Upper lobe of left lung (tissue), 6 donors: ENCODE measurements at regions not wholly inside any gene's neighbourhood (a gene's known extent, or its start where the extent isn't known, plus 50 kb on each side); places are given as distances from the start of the nearest gene placed in this dataset.

ENCODE experiments used
- ATAC-seq, 2 donors: fragments of 200-7000 bp; cut with Tn5 transposase; one replicate each; pipeline ENCODE4 v1.9.1; 2022; ENCODE audit warnings: mild to moderate bottlenecking in 2 of 2, moderate library complexity in 2 of 2; ENCODE audit not compliant: low FRiP score in 2 of 2
- DNase-seq, 2 donors: peaks; one replicate each; pipeline ENCODE4 v3.0.0-alpha.2; 2019 to 2020
- H3K27ac ChIP-seq, 4 donors: fragments of 200-600 bp; sonication (generic); one replicate each; pipeline ENCODE4 v1.5.1; 2016 to 2019
- H3K27me3 ChIP-seq, 4 donors: fragments of 200-600 bp; sonication (generic); one replicate each; pipeline ENCODE4 v1.5.1; 2017 to 2019
- H3K36me3 ChIP-seq, 4 donors: fragments of 200-600 bp; sonication (generic); one replicate each; pipeline ENCODE4 v1.5.1; 2016 to 2019
- H3K4me1 ChIP-seq, 4 donors: fragments of 200-600 bp; sonication (generic); one replicate each; pipeline ENCODE4 v1.5.1; 2018 to 2019
- H3K4me3 ChIP-seq, 4 donors: fragments of 200-600 bp; sonication (generic); one replicate each; pipeline ENCODE4 v1.5.1; 2017 to 2019; ENCODE audit warnings: mild to moderate bottlenecking in 2 of 4, moderate library complexity in 1 of 4
- H3K9me3 ChIP-seq, 4 donors: fragments of 200-600 bp; sonication (generic); one replicate each; pipeline ENCODE4 v1.5.1; 2018 to 2019
- CTCF ChIP-seq, 6 experiments: fragments of 450-650 bp in 4 of 6; fragments of 200-600 bp in 2 of 6; sonication (generic) in 2 of 6; IDR thresholded peaks; one replicate each; pipeline ENCODE4 v1.5.1; 2016 to 2019; ENCODE audit warnings: antibody characterized with exemption in 6 of 6
- EP300 ChIP-seq, 4 donors: sonication (generic); formaldehyde crosslinking; IDR thresholded peaks; one replicate each; pipeline ENCODE4 v1.5.1; 2017; ENCODE audit warnings: antibody characterized with exemption in 4 of 4, control low read depth in 2 of 4
- POLR2A ChIP-seq, 4 donors: fragments of 450-650 bp; IDR thresholded peaks; one replicate each; pipeline ENCODE4 v1.5.1; 2016 to 2017; ENCODE audit warnings: antibody characterized with exemption in 4 of 4, mild to moderate bottlenecking in 2 of 4
- POLR2AphosphoS5 ChIP-seq, 2 donors: sonication (generic); formaldehyde crosslinking; IDR thresholded peaks; one replicate each; pipeline ENCODE4 v1.5.1; 2017; ENCODE audit warnings: antibody characterized with exemption in 2 of 2
- WGBS, 2 donors: methylation state at CpG; one replicate each; pipeline ENCODE4 v1.1.5; 2017 to 2018; 5-methylcytosine and 5-hydroxymethylcytosine counted together
- donor health status: DM: no; HTN: no; CAD: no; lungs with moderate emphysema.
- donor health status: DM: no; HTN: yes; CAD: no; lungs with severe emphysema.

- ATAC-seq: no peak
- DNase-seq: no peak
- Histone ChIP-seq H3K9me3 (no peaks in the 10 kb centered on the region), H3K36me3 (no peaks in the 10 kb centered on the region), H3K27me3 (no peaks in the 10 kb centered on the region), H3K4me3 (no peak overlapping the region), H3K4me1 (no peaks in the 10 kb centered on the region), H3K27ac (no peak overlapping the region)
- WGBS, 2 donors: 56 to 80% methylated on average over 2 of the region's 2 CpGs
- no peak for TF ChIP-seq POLR2A (IDR thresholded peaks at IDR 0.05)
- no peak for TF ChIP-seq CTCF (IDR thresholded peaks at IDR 0.05)
- no peak for TF ChIP-seq EP300 (IDR thresholded peaks at IDR 0.05)
- no peak for TF ChIP-seq POLR2AphosphoS5 (IDR thresholded peaks at IDR 0.05)
Measured at GRCh38 chr15:35713733-35714132, 167.8 kb upstream of the DPH6 start.

GRCh38 chr15:35717721-35718120 is 171.8 kb upstream of the DPH6 start:
- Histone ChIP-seq H3K27me3 (no peaks in the 10 kb centered on the region), H3K36me3 (no peaks in the 10 kb centered on the region), H3K9me3 (no peaks in the 10 kb centered on the region), H3K4me3 (no peak overlapping the region), H3K4me1 (no peaks in the 10 kb centered on the region), H3K27ac (no peak overlapping the region)
- TF ChIP-seq POLR2A (IDR thresholded peaks at IDR 0.05): no peak
- no peak for TF ChIP-seq EP300 (IDR thresholded peaks at IDR 0.05)
- no peak for TF ChIP-seq POLR2AphosphoS5 (IDR thresholded peaks at IDR 0.05)
- no peak for TF ChIP-seq CTCF (IDR thresholded peaks at IDR 0.05)
- ATAC-seq: no peak
- WGBS, 2 donors: 79 to 87% methylated on average over 4 of the region's 4 CpGs
- DNase-seq: no peak

- Histone ChIP-seq H3K4me3 (no peak overlapping the region), H3K4me1 (no peaks in the 10 kb centered on the region), H3K36me3 (no peaks in the 10 kb centered on the region), H3K27me3 (no peaks in the 10 kb centered on the region), H3K9me3 (no peaks in the 10 kb centered on the region), H3K27ac (no peak overlapping the region)
- ATAC-seq: no peak
- 70 to 72% methylated on average over 2 of the region's 2 CpGs for WGBS, 2 donors
- TF ChIP-seq POLR2AphosphoS5 (IDR thresholded peaks at IDR 0.05) (no peak), CTCF (IDR thresholded peaks at IDR 0.05) (no peak), EP300 (IDR thresholded peaks at IDR 0.05) (no peak)
- no peak for DNase-seq
Measured at GRCh38 chr15:35720019-35720418, 174.1 kb upstream of the DPH6 start.

GRCh38 chr15:35720984-35721383 is 175.0 kb upstream of the DPH6 start:
- TF ChIP-seq POLR2AphosphoS5 (IDR thresholded peaks at IDR 0.05): no peak
- no peak for TF ChIP-seq EP300 (IDR thresholded peaks at IDR 0.05)
- TF ChIP-seq POLR2A (IDR thresholded peaks at IDR 0.05): no peak
- no peak for TF ChIP-seq CTCF (IDR thresholded peaks at IDR 0.05)
- 84 to 86% methylated on average over 2 of the region's 2 CpGs for WGBS, 2 donors
- Histone ChIP-seq H3K27me3 (no peaks in the 10 kb centered on the region), H3K27ac (no peak overlapping the region), H3K36me3 (no peaks in the 10 kb centered on the region), H3K9me3 (no peaks in the 10 kb centered on the region), H3K4me3 (no peak overlapping the region), H3K4me1 (no peaks in the 10 kb centered on the region)
- no peak for DNase-seq
- ATAC-seq: no peak

- Histone ChIP-seq H3K36me3 (no peaks in the 10 kb centered on the region), H3K27ac (no peak overlapping the region), H3K9me3 (no peaks in the 10 kb centered on the region), H3K4me1 (no peaks in the 10 kb centered on the region), H3K27me3 (no peaks in the 10 kb centered on the region), H3K4me3 (no peak overlapping the region)
- TF ChIP-seq POLR2A (IDR thresholded peaks at IDR 0.05) (no peak), POLR2AphosphoS5 (IDR thresholded peaks at IDR 0.05) (no peak), CTCF (IDR thresholded peaks at IDR 0.05) (no peak), EP300 (IDR thresholded peaks at IDR 0.05) (no peak)
- 84 to 87% methylated on average over 4 of the region's 4 CpGs for WGBS, 2 donors
- DNase-seq (no peak), ATAC-seq (no peak)
Measured at GRCh38 chr15:35721751-35722150, 175.8 kb upstream of the DPH6 start.
